DND-41 (cell line): ENCODE measurements at regions not wholly inside any gene's neighbourhood (a gene's known extent, or its start where the extent isn't known, plus 50 kb on each side); places are given as distances from the start of the nearest gene placed in this dataset.

ENCODE experiments used
- ATAC-seq: fragments of 200-7000 bp; cut with Tn5 transposase; 3 replicates; pipeline ENCODE4 v1.9.1; 2021; ENCODE audit warnings: low read depth; ENCODE audit not compliant: insufficient read depth
- DNase-seq: peaks from one replicate; pipeline ENCODE4 v3.0.0-alpha.2; 2020
- H2AFZ ChIP-seq: 2 replicates; pipeline ENCODE4 v1.6.0; 2012; ENCODE audit warnings: low read depth, low read length
- H3K27ac ChIP-seq: 2 replicates; pipeline ENCODE4 v1.5.1; 2012; ENCODE audit warnings: low read length, inconsistent platforms
- H3K27me3 ChIP-seq: fragments of 200-600 bp; sonication (generic); 2 replicates; pipeline ENCODE4 v1.6.0; 2012; ENCODE audit warnings: low read length, mild to moderate bottlenecking, inconsistent platforms; ENCODE audit not compliant: insufficient read depth, poor library complexity
- H3K36me3 ChIP-seq: 2 replicates; pipeline ENCODE4 v1.5.1; 2012; ENCODE audit warnings: low read length, inconsistent platforms; ENCODE audit not compliant: insufficient read depth
- H3K4me1 ChIP-seq: 2 replicates; pipeline ENCODE4 v1.5.1; 2012; ENCODE audit warnings: mild to moderate bottlenecking, low read length; ENCODE audit not compliant: insufficient read depth
- H3K4me2 ChIP-seq: 2 replicates; pipeline ENCODE4 v1.6.0; 2012; ENCODE audit warnings: mild to moderate bottlenecking, moderate library complexity, low read length, inconsistent platforms; ENCODE audit not compliant: insufficient read depth
- H3K4me3 ChIP-seq, 2 experiments: fragments of 200-600 bp in 1 of 2; shearing (Covaris generic) in 1 of 2; 2 replicates each; pipeline ENCODE4 v1.5.1; 2012 to 2016; ENCODE audit warnings: inconsistent platforms in 2 of 2, low read length in 2 of 2, mild to moderate bottlenecking in 2 of 2, low read depth in 1 of 2, moderate library complexity in 1 of 2
- H3K79me2 ChIP-seq: 2 replicates; pipeline ENCODE4 v1.6.0; 2012; ENCODE audit warnings: low read length, inconsistent platforms; ENCODE audit not compliant: insufficient read depth
- H3K9ac ChIP-seq: 2 replicates; pipeline ENCODE4 v1.6.0; 2012; ENCODE audit warnings: low read depth, mild to moderate bottlenecking, inconsistent platforms, low read length, moderate library complexity
- H3K9me3 ChIP-seq: 2 replicates; pipeline ENCODE4 v1.5.1; 2012; ENCODE audit warnings: low read length, moderate library complexity, mild to moderate bottlenecking, inconsistent platforms; ENCODE audit not compliant: insufficient read depth, severe bottlenecking
- H4K20me1 ChIP-seq: 2 replicates; pipeline ENCODE4 v1.6.0; 2012; ENCODE audit warnings: low read length; ENCODE audit not compliant: insufficient read depth
- EZH2 ChIP-seq: IDR thresholded peaks from 3 replicates; pipeline ENCODE4 v1.6.1; 2012; ENCODE audit warnings: borderline replicate concordance, low read depth, mild to moderate bottlenecking, moderate library complexity, low read length, inconsistent platforms; ENCODE audit not compliant: severe bottlenecking
- TF ChIP-seq, protein P1 (sequence below): IDR thresholded peaks from 2 replicates; pipeline ENCODE4 v1.5.1; 2012; ENCODE audit warnings: borderline replicate concordance, low read length, moderate library complexity, mild to moderate bottlenecking; ENCODE audit not compliant: poor library complexity, severe bottlenecking; ENCODE audit errors: extremely low read depth

DNA sequence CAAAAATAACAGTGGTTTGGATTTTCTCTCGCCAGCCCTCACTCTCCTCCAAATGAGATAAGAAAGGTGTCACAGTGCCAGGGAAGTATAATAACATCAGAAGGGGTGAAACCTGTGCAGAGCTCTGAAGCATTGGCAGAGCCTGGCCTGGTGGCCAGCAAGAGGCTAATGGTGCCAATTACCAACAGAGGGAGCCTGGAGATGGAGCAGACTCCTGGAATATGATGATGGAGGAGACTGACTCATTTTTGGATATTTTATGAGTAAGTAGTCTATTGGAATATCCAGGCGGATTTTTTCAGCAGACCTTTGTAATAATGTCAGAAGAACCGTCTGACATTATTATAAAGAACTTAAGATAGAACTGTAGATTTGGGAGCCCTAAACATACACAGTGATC, 442.6 kb upstream of the MARCKS start:
- no peak overlapping the region for H3K4me2 ChIP-seq
- no peak for TF ChIP-seq EZH2
- TF ChIP-seq, protein P1, sequence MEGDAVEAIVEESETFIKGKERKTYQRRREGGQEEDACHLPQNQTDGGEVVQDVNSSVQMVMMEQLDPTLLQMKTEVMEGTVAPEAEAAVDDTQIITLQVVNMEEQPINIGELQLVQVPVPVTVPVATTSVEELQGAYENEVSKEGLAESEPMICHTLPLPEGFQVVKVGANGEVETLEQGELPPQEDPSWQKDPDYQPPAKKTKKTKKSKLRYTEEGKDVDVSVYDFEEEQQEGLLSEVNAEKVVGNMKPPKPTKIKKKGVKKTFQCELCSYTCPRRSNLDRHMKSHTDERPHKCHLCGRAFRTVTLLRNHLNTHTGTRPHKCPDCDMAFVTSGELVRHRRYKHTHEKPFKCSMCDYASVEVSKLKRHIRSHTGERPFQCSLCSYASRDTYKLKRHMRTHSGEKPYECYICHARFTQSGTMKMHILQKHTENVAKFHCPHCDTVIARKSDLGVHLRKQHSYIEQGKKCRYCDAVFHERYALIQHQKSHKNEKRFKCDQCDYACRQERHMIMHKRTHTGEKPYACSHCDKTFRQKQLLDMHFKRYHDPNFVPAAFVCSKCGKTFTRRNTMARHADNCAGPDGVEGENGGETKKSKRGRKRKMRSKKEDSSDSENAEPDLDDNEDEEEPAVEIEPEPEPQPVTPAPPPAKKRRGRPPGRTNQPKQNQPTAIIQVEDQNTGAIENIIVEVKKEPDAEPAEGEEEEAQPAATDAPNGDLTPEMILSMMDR = no peak
- H3K4me1 ChIP-seq = no peaks in the 10 kb centered on the region
- no peak for DNase-seq
- H4K20me1 ChIP-seq = no peaks in the 10 kb centered on the region
- ATAC-seq = no peak
- no peak overlapping the region for H3K9ac ChIP-seq
- no peaks in the 10 kb centered on the region for H3K36me3 ChIP-seq
- no peak overlapping the region for H2AFZ ChIP-seq
- no peaks in the 10 kb centered on the region for H3K27me3 ChIP-seq
- H3K27ac ChIP-seq = no peak overlapping the region
- H3K79me2 ChIP-seq = no peaks in the 10 kb centered on the region
- H3K9me3 ChIP-seq = no peaks in the 10 kb centered on the region
- H3K4me3 ChIP-seq = no peak overlapping the region

DNA sequence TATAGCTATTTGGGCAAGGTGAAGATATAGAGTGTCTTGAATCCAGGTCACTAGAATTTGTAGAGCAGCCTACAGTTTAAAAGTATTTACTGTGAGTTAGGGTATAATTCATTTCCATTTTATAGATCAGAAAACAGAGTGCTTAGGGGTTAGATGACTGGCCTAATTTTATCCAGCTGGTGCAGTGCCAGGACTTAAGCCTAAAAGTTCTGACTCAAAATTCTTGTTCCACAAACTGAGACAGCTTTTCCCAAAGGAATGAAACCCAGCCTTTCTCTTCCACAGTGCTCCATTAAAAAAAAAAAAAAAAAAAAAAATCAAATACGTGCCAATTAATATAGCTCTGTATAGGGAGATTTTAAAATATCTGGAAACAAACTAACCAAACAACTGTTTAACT, 441.0 kb upstream of the MARCKS start:
- no peak for TF ChIP-seq EZH2
- TF ChIP-seq, protein P1 = no peak
- Histone ChIP-seq H3K4me1 (no peaks in the 10 kb centered on the region), H3K4me2 (no peak overlapping the region), H3K79me2 (no peaks in the 10 kb centered on the region), H3K36me3 (no peaks in the 10 kb centered on the region), H4K20me1 (no peaks in the 10 kb centered on the region), H3K9ac (no peak overlapping the region), H3K4me3 (no peak overlapping the region), H2AFZ (no peak overlapping the region), H3K9me3 (no peaks in the 10 kb centered on the region), H3K27me3 (no peaks in the 10 kb centered on the region), H3K27ac (no peak overlapping the region)
- ATAC-seq (no peak), DNase-seq (no peak)

DNA sequence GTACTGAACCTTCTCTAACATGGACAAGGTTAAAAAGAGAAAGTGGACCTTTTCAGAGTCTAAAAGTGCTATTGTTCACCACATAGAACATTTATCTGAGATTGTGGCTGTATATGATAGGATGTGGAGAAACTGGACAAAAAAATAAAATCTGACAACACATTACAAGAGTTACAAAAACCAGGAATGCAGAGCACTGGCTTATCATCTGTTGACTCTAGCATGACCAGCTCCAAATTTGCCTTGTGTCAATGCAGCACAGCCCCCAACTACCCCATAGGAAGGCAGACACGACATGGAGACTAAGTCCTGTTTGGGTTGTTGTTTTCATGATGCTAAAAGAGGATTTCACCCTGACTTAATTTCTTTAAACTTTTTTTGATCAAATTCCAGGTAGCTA, 436.9 kb upstream of the MARCKS start:
- TF ChIP-seq EZH2 = no peak
- TF ChIP-seq, protein P1 = no peak
- Histone ChIP-seq H3K36me3 (no peaks in the 10 kb centered on the region), H3K4me1 (no peaks in the 10 kb centered on the region)

DNA sequence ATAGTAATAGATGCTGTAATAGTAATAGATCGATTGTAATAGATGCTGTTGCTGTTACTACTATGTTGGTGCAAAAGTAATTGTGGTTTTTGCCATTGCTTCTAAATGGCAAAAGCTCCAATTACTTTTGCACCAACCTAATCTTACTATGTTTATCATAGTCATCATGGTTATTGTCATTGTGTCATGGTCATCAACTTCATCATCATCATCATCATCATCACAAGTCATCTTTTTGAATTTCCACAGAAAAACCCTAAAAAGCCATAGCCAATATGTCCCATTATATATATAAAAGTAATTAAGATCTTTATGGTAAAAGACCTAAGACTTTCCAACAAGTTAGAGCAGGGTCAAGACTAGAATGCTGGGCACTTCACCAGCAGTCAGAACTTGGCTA, 435.1 kb upstream of the MARCKS start:
- no peaks in the 10 kb centered on the region for H3K9me3 ChIP-seq
- H3K27ac ChIP-seq = no peak overlapping the region
- no peaks in the 10 kb centered on the region for H3K36me3 ChIP-seq
- no peaks in the 10 kb centered on the region for H4K20me1 ChIP-seq
- no peak overlapping the region for H3K9ac ChIP-seq
- TF ChIP-seq, protein P1 = no peak
- no peak for TF ChIP-seq EZH2
- no peak for ATAC-seq
- no peaks in the 10 kb centered on the region for H3K79me2 ChIP-seq
- no peak overlapping the region for H3K4me2 ChIP-seq
- no peak for DNase-seq
- no peaks in the 10 kb centered on the region for H3K27me3 ChIP-seq
- H2AFZ ChIP-seq = no peak overlapping the region
- no peaks in the 10 kb centered on the region for H3K4me1 ChIP-seq
- no peak overlapping the region for H3K4me3 ChIP-seq

More for the DNA sequence above, 436.9 kb upstream of the MARCKS start:
- Histone ChIP-seq H3K27ac (no peak overlapping the region), H3K4me2 (no peak overlapping the region), H3K4me3 (no peak overlapping the region), H3K9me3 (no peaks in the 10 kb centered on the region), H3K27me3 (no peaks in the 10 kb centered on the region), H2AFZ (no peak overlapping the region), H3K79me2 (no peaks in the 10 kb centered on the region), H4K20me1 (no peaks in the 10 kb centered on the region), H3K9ac (no peak overlapping the region)
- DNase-seq (no peak), ATAC-seq (no peak)
